UCSD-AML1 (cell line): ENCODE measurements at regions not wholly inside any gene's neighbourhood (a gene's known extent, or its start where the extent isn't known, plus 50 kb on each side); places are given as distances from the start of the nearest gene placed in this dataset.

Source experiments
- DNase-seq: peaks from one replicate; lab custom pipeline; 2025; ENCODE audit not compliant: unreplicated experiment; lab: John Stamatoyannopoulos, UW

GRCh38 chr4:65845199-65845773, 175.0 kb upstream of the EPHA5 start:
- DNase-seq = no peak

GRCh38 chr4:65839164-65839931, 169.1 kb upstream of the EPHA5 start:
- no peak for DNase-seq

DNA sequence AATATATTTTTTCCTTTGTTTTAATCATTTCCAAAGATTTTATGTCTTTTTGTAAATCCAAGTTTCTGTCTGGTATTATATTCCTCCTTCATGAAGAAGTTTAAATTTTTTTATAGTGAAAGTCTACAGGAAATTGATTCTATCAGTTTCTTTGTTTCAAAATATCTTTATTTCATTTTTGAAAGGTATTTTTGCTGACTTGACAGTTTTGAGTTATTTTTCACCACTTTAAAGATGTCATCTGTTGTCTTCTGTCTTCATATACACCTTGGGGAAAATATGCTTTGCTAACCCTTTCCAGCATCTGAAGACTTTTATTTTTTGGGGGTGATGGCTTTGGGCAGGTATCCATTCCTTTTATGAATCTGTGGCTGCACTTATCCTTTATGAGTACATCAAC, 164.4 kb upstream of the EPHA5 start:
- no peak for DNase-seq

GRCh38 chr4:65831828-65832227, 161.5 kb upstream of the EPHA5 start:
- DNase-seq = no peak

- DNase-seq = no peak
Measured at GRCh38 chr4:65825116-65825753, 154.9 kb upstream of the EPHA5 start.

GRCh38 chr4:65819192-65819591, 148.9 kb upstream of the EPHA5 start:
- no peak for DNase-seq

- no peak for DNase-seq
Measured at GRCh38 chr4:65805936-65806335, 135.6 kb upstream of the EPHA5 start.

DNA sequence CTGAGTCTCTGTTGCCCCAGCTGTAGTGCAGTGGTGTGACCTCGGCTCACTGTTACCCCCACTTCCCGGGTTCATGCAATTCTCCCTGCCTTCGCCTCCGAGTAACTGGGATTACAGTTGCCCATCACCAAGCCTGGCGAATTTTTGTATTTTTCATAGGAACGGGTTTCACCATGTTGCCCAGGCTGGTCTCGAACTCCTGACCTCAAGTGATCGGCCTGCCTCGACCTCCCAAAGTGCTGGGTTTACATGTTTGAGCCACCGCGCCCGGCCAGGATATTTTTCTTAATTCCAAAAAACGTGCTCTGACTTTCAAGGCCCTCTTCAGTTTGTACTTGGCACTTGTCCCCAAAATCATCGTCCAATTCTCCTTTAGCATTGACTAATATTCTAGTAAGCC, 129.2 kb upstream of the EPHA5 start:
- DNase-seq = no peak

DNA sequence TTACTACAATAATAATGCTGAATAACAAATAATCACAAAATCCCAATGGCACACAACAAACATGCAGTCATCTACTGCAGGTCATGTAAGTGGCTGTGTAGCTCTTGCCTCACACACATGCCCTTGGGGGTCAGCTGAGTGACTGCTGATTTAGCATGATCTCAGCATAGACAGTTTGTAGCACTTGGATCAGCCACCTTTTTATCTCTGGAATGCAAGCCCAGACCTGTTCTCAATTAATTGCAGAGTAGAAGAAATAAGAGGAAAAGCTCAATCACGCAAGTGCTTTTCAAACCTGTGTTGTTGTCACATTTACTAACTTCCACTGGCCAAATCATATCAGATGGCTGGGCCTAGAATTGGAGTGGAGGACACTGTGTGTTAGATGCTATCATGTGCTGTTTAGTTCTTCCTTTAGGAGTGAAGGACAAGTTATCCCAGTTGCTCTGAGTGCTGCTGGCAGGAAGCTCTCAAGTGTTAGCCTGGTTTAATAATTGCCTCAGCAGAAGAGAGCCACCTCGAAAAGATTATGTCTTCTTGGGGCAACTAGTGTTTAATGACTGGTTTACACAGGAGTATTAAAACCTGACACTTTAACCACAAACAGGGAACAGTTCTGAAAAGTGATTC, 128.3 kb upstream of the EPHA5 start:
- DNase-seq = no peak

GRCh38 chr4:65791812-65792308, 121.6 kb upstream of the EPHA5 start:
- no peak for DNase-seq

DNA sequence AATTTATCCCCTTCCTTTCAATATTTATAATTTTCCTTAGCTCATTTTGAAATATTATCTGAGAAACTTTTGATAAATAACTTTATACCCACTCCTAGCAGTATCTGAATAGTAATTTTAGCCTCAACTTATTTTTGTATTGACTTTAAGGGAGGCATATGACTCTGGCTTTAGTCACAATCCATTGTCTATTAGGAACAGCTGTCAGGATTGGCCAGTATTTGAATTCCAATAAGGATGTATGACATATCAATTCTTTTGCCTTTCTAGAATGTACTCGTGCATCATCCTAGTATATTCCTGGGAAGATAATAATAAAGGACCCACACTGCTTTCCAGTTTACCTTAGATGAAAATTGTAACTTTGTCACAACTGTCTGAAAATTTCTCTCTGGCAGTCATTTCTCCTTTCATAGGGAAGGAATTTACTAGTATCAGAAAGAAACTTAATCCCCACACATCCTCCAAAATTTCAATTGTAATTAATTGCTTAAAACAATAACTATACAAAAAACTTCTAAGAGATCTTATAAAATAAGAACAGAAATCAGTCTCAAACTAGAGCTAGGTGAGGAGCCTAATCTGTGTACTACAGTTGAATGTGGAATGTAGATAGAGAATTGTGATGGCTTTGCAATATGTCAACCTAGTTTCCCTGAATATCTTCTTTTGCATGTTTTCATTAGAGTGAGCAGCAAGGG, 121.0 kb upstream of the EPHA5 start:
- DNase-seq = no peak

- DNase-seq = no peak
Measured at GRCh38 chr4:65789805-65790204, 119.5 kb upstream of the EPHA5 start.

DNA sequence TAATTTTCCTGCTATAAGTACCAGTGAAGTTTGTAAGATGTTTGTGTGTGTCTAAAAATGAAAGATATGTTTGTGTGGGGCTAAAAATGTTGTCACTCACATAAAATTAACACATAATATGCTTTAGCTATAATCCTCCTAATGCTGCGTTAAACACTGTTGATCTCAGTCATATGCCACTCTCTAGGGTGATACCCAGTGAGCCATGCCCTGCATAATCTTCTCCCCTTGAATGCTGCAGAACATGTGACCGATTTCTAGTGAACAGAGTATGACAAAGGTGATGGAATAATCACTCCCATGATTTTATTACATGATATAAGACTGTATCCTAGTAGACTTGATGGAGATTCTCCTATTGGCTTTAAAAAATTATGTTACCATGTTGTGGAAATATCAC, 119.1 kb upstream of the EPHA5 start:
- no peak for DNase-seq

DNA sequence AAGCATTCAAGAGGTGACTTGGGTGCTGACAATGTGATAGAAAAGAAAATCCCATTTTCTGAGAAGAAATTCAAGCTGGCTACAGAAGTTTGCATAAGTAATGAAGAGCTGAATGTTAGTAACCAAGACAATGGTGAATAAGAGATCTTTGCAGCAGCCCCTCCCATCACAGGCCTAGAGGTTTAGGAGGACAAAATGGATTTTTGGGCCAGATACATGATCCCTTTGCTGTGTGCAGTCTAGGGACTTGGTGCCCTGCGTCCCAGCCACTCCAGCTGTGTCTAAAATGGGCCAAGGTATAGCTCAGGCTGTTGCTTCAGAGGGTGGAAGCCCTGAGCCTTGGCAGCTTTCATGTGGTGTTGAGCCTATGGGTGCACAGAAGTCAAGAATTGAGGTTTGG, 107.0 kb upstream of the EPHA5 start:
- DNase-seq = no peak

GRCh38 chr4:65773636-65774035, 103.3 kb upstream of the EPHA5 start:
- DNase-seq = no peak

DNA sequence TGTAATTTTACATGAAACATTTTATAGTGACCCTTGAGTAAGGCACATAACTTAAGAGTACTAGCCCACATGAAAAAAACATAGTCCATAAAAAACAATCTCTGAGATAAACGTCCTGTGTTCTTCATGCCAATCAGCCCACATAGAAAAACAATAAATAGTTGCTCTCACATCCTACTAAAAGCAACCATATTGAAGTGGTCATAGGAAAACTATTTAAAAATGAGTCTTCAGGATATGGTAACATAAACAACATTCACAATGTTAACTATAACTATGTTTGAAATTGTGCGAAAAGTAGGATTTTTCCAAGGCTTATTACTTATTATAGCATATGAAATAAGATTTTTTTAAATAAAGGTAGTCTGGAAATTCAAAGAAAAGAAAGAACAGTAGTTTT, 77.1 kb upstream of the EPHA5 start:
- DNase-seq = no peak

DNA sequence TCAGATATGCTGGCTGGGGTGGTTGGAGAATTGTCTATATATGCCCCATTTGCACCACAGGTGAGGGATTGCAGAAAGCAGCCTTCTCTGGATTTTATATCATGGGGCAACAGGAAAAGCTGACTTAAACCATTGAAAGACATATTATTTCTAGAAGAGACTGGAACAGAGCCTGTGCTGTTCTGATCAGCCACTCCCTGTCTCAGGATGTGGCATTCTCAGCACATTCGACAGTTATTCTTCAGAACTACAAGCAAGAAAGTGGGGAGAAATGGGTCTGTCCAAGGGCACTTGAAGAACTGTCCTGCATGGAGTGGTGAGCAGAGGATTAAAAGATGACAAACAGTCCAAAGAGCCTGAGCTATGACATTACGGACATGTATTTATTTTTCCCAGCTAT, 67.8 kb upstream of the EPHA5 start:
- no peak for DNase-seq

- DNase-seq = no peak
Measured at GRCh38 chr4:65737672-65738071, 67.4 kb upstream of the EPHA5 start.

- DNase-seq = no peak
Measured at GRCh38 chr4:65724973-65725372, 54.7 kb upstream of the EPHA5 start.
